Type B pancreatic cell (in vitro differentiated cells): ENCODE measurements at regions not wholly inside any gene's neighbourhood (a gene's known extent, or its start where the extent isn't known, plus 50 kb on each side); places are given as distances from the start of the nearest gene placed in this dataset.
A peak's percentile ranks its signal among the peaks of the same experiment; 100 is the strongest.

Experiments used
- DNase-seq: peaks from one replicate; pipeline ENCODE4 v3.0.0; 2021; ENCODE audit warnings: mixed read lengths; ENCODE audit not compliant: unreplicated experiment; ENCODE audit errors: extremely low spot score
- H3K27ac Mint-ChIP-seq: 2 replicates; pipeline ENCODE4 v1.8.0; 2021; ENCODE audit warnings: mild to moderate bottlenecking, mixed read lengths
- H3K27me3 Mint-ChIP-seq: 2 replicates; pipeline ENCODE4 v1.8.0; 2021; ENCODE audit warnings: mixed read lengths
- H3K36me3 Mint-ChIP-seq: 2 replicates; pipeline ENCODE4 v1.8.0; 2021; ENCODE audit warnings: mixed read lengths
- H3K4me1 Mint-ChIP-seq: one replicate; pipeline ENCODE4 v1.8.0; 2021; ENCODE audit warnings: mixed read lengths; ENCODE audit not compliant: unreplicated experiment
- H3K4me3 Mint-ChIP-seq: 2 replicates; pipeline ENCODE4 v1.8.0; 2021; ENCODE audit warnings: mild to moderate bottlenecking, mixed read lengths
- H3K9me3 Mint-ChIP-seq: 2 replicates; pipeline ENCODE4 v1.8.0; 2021; ENCODE audit warnings: mixed read lengths
- CTCF ChIP-seq: fragments of 200-600 bp; sonication (generic); conservative IDR thresholded peaks from 2 replicates; pipeline ENCODE4 v1.5.0; 2021; ENCODE audit warnings: antibody characterized with exemption, mild to moderate bottlenecking

GRCh38 chr10:45080331-45080730 is 79.6 kb downstream of the ZNF22 start:
- TF ChIP-seq CTCF: peak; percentile 21
- Mint-ChIP-seq H3K27me3 (no peaks in the 10 kb centered on the region), H3K9me3 (no peaks in the 10 kb centered on the region), H3K4me1 (peaks cover 21% of the 10 kb centered on the region), H3K4me3 (no peak overlapping the region), H3K27ac (no peak overlapping the region), H3K36me3 (no peaks in the 10 kb centered on the region)
- no peak for DNase-seq

GRCh38 chr10:45082176-45082575 is 81.5 kb downstream of the ZNF22 start:
- Mint-ChIP-seq H3K36me3 (no peaks in the 10 kb centered on the region), H3K27me3 (no peaks in the 10 kb centered on the region), H3K4me3 (no peak overlapping the region), H3K27ac (no peak overlapping the region), H3K9me3 (no peaks in the 10 kb centered on the region), H3K4me1 (peaks cover 5% of the 10 kb centered on the region)
- DNase-seq: no peak
- no peak for TF ChIP-seq CTCF

GRCh38 chr10:45091968-45092367 is 91.2 kb downstream of the ZNF22 start:
- no peak overlapping the region for H3K27ac Mint-ChIP-seq
- H3K36me3 Mint-ChIP-seq: no peaks in the 10 kb centered on the region
- no peaks in the 10 kb centered on the region for H3K9me3 Mint-ChIP-seq
- no peak overlapping the region for H3K4me3 Mint-ChIP-seq
- H3K27me3 Mint-ChIP-seq: no peaks in the 10 kb centered on the region
- no peak for DNase-seq
- H3K4me1 Mint-ChIP-seq: peaks cover 37% of the 10 kb centered on the region
- no peak for TF ChIP-seq CTCF

GRCh38 chr10:45093945-45094344 is 93.2 kb downstream of the ZNF22 start:
- peaks cover 3% of the 10 kb centered on the region for H3K27me3 Mint-ChIP-seq
- TF ChIP-seq CTCF: no peak
- no peak for DNase-seq
- H3K4me1 Mint-ChIP-seq: peaks cover 37% of the 10 kb centered on the region
- H3K4me3 Mint-ChIP-seq: no peak overlapping the region
- H3K9me3 Mint-ChIP-seq: no peaks in the 10 kb centered on the region
- no peak overlapping the region for H3K27ac Mint-ChIP-seq
- H3K36me3 Mint-ChIP-seq: no peaks in the 10 kb centered on the region

GRCh38 chr10:45095286-45095685 is 94.6 kb downstream of the ZNF22 start:
- no peaks in the 10 kb centered on the region for H3K9me3 Mint-ChIP-seq
- H3K27ac Mint-ChIP-seq: no peak overlapping the region
- H3K4me1 Mint-ChIP-seq: peaks cover 37% of the 10 kb centered on the region
- H3K36me3 Mint-ChIP-seq: no peaks in the 10 kb centered on the region
- no peak for TF ChIP-seq CTCF
- no peak overlapping the region for H3K4me3 Mint-ChIP-seq
- peaks cover 5% of the 10 kb centered on the region for H3K27me3 Mint-ChIP-seq
- DNase-seq: no peak

GRCh38 chr10:45096001-45096400 is 95.3 kb downstream of the ZNF22 start:
- Mint-ChIP-seq H3K36me3 (no peaks in the 10 kb centered on the region), H3K4me3 (no peak overlapping the region), H3K27ac (no peak overlapping the region), H3K27me3 (peaks cover 6% of the 10 kb centered on the region), H3K4me1 (peaks cover 33% of the 10 kb centered on the region), H3K9me3 (no peaks in the 10 kb centered on the region)
- no peak for TF ChIP-seq CTCF
- no peak for DNase-seq
